22Rv1 (cell line): ENCODE measurements at regions not wholly inside any gene's neighbourhood (a gene's known extent, or its start where the extent isn't known, plus 50 kb on each side); places are given as distances from the start of the nearest gene placed in this dataset.

Source experiments
- CTCF ChIP-seq: fragments of 450-650 bp; IDR thresholded peaks from 2 replicates; pipeline ENCODE4 v1.5.1; 2017; ENCODE audit warnings: mild to moderate bottlenecking
- ZFX ChIP-seq: fragments of 450-650 bp; IDR thresholded peaks from 2 replicates; pipeline ENCODE4 v1.6.1; 2017; ENCODE audit warnings: antibody characterized with exemption, borderline replicate concordance

- TF ChIP-seq CTCF (no peak), ZFX (no peak)
Observed at GRCh38 chr5:104295991-104296390, 733.4 kb upstream of the NUDT12 start.
